ENCODE measurements at regions not wholly inside any gene's neighbourhood (a gene's known extent, or its start where the extent isn't known, plus 50 kb on each side); places are given as distances from the start of the nearest gene placed in this dataset.

GRCh38 chr14:98035396-98035795 is 1236.6 kb downstream of the BCL11B start:
- no peak for TF ChIP-seq CTCF (tag by site-specific recombination; IDR thresholded peaks at IDR 0.05)
- no peak for TF ChIP-seq PATZ1 (tag by site-specific recombination; IDR thresholded peaks at IDR 0.05)
- no peak for TF ChIP-seq YY1 (tag by site-specific recombination; IDR thresholded peaks at IDR 0.05)
- TF ChIP-seq ZBTB49 (tag by site-specific recombination; IDR thresholded peaks at IDR 0.05; ENCODE audit: low read depth), result no peak
- TF ChIP-seq ZNF23 (tag by site-specific recombination; IDR thresholded peaks at IDR 0.05; ENCODE audit: borderline replicate concordance), result no peak
- no peak for TF ChIP-seq REST (tag by site-specific recombination; IDR thresholded peaks at IDR 0.05)
- no peak for TF ChIP-seq ZNF239 (tag by site-specific recombination; IDR thresholded peaks at IDR 0.05)
- TF ChIP-seq ZSCAN5A (tag by site-specific recombination; IDR thresholded peaks at IDR 0.05), result no peak
